ENCODE measurements at regions not wholly inside any gene's neighbourhood (a gene's known extent, or its start where the extent isn't known, plus 50 kb on each side); places are given as distances from the start of the nearest gene placed in this dataset.

GRCh38 chr17:77394540-77395295 lies 253.9 kb downstream of the SEC14L1 start:
- CTCF ChIA-PET = no interaction called here
- Histone ChIP-seq H3K36me3 (ENCODE audit: control insufficient read depth in 2 of 2, insufficient read depth in 1 of 2, low read length in 2 of 2) (no peaks in the 10 kb centered on the region), H3K4me1 (ENCODE audit: control insufficient read depth, insufficient read depth, low read length) (peaks cover 9% of the 10 kb centered on the region), H3K27ac (ENCODE audit: extremely low read depth, low read depth, low read length) (no peak overlapping the region), H3K9me3 (ENCODE audit: control insufficient read depth, insufficient read depth, low read depth, low read length) (no peaks in the 10 kb centered on the region), H3K4me3 (ENCODE audit: low read depth, low read length) (no peak overlapping the region)
- TF ChIP-seq ZNF114 (tag by site-specific recombination; IDR thresholded peaks at IDR 0.05) (no peak), KLF9 (tag by site-specific recombination; IDR thresholded peaks at IDR 0.05; ENCODE audit: low read depth) (no peak), ZNF112 (tag by site-specific recombination; IDR thresholded peaks at IDR 0.05) (no peak), ZNF488 (tag by site-specific recombination; IDR thresholded peaks at IDR 0.05) (no peak), ZNF175 (tag by site-specific recombination; IDR thresholded peaks at IDR 0.05) (no peak), RBAK (tag by site-specific recombination; IDR thresholded peaks at IDR 0.05) (no peak), ZNF645 (tag by site-specific recombination; IDR thresholded peaks at IDR 0.05) (no peak), ZNF76 (tag by site-specific recombination; IDR thresholded peaks at IDR 0.05; ENCODE audit: borderline replicate concordance, low read depth) (no peak), HOXC10 (CRISPR knock-in tag; IDR thresholded peaks at IDR 0.05) (no peak), ZNF548 (tag by site-specific recombination; IDR thresholded peaks at IDR 0.05) (no peak), ZSCAN16 (tag by site-specific recombination; IDR thresholded peaks at IDR 0.05) (no peak), ZFP37 (tag by site-specific recombination; IDR thresholded peaks at IDR 0.05) (no peak)
- POLR2A ChIA-PET = no interaction called here

GRCh38 chr17:77395501-77396048 lies 254.8 kb downstream of the SEC14L1 start:
- no peaks in the 10 kb centered on the region for H3K36me3 ChIP-seq (ENCODE audit: control insufficient read depth in 2 of 2, insufficient read depth in 1 of 2, low read length in 2 of 2)
- ChIA-PET POLR2A (no interaction called here), CTCF (no interaction called here)
- no peak overlapping the region for H3K4me3 ChIP-seq (ENCODE audit: low read depth, low read length)
- no peaks in the 10 kb centered on the region for H3K9me3 ChIP-seq (ENCODE audit: control insufficient read depth, insufficient read depth, low read depth, low read length)
- TF ChIP-seq ZNF510 (tag by site-specific recombination; IDR thresholded peaks at IDR 0.05; ENCODE audit: insufficient replicate concordance) (no peak), ZNF311 (tag by site-specific recombination; IDR thresholded peaks at IDR 0.05; ENCODE audit: borderline replicate concordance) (no peak), ZBTB7A (tag by site-specific recombination; IDR thresholded peaks at IDR 0.05; ENCODE audit: low read depth) (no peak), PBX3 (CRISPR knock-in tag; IDR thresholded peaks at IDR 0.05) (no peak)
- no peak overlapping the region for H3K27ac ChIP-seq (ENCODE audit: extremely low read depth, low read depth, low read length)
- peaks cover 8% of the 10 kb centered on the region for H3K4me1 ChIP-seq (ENCODE audit: control insufficient read depth, insufficient read depth, low read length)

GRCh38 chr17:77396610-77397009 lies 255.8 kb downstream of the SEC14L1 start:
- CTCF ChIA-PET = interaction anchor here (1.3 kb wide), 1 partner anchor 66 kb away, joined by 5 read pairs; no protein-coding TSS in a partner anchor
- Histone ChIP-seq H3K4me1 (ENCODE audit: control insufficient read depth, insufficient read depth, low read length) (peaks cover 8% of the 10 kb centered on the region), H3K9me3 (ENCODE audit: control insufficient read depth, insufficient read depth, low read depth, low read length) (no peaks in the 10 kb centered on the region), H3K27ac (ENCODE audit: extremely low read depth, low read depth, low read length) (no peak overlapping the region), H3K36me3 (ENCODE audit: control insufficient read depth in 2 of 2, insufficient read depth in 1 of 2, low read length in 2 of 2) (no peaks in the 10 kb centered on the region), H3K4me3 (ENCODE audit: low read depth, low read length) (no peak overlapping the region)
- POLR2A ChIA-PET = no interaction called here
- no peak for TF ChIP-seq KLF8 (tag by site-specific recombination; IDR thresholded peaks at IDR 0.05)
- TF ChIP-seq ZNF2 (tag by site-specific recombination; IDR thresholded peaks at IDR 0.05) = no peak
- TF ChIP-seq ZNF280D (tag by site-specific recombination; IDR thresholded peaks at IDR 0.05) = no peak
- TF ChIP-seq ZNF112 (tag by site-specific recombination; IDR thresholded peaks at IDR 0.05) = no peak
- TF ChIP-seq ZNF48 (tag by site-specific recombination; IDR thresholded peaks at IDR 0.05) = no peak
- TF ChIP-seq ZNF560 (tag by site-specific recombination; IDR thresholded peaks at IDR 0.05; ENCODE audit: borderline replicate concordance) = no peak
- TF ChIP-seq ZBTB49 (tag by site-specific recombination; IDR thresholded peaks at IDR 0.05; ENCODE audit: low read depth) = no peak
- no peak for TF ChIP-seq FEZF1 (tag by site-specific recombination; IDR thresholded peaks at IDR 0.05)
